ENCODE measurements at regions not wholly inside any gene's neighbourhood (a gene's known extent, or its start where the extent isn't known, plus 50 kb on each side); places are given as distances from the start of the nearest gene placed in this dataset.

DNA sequence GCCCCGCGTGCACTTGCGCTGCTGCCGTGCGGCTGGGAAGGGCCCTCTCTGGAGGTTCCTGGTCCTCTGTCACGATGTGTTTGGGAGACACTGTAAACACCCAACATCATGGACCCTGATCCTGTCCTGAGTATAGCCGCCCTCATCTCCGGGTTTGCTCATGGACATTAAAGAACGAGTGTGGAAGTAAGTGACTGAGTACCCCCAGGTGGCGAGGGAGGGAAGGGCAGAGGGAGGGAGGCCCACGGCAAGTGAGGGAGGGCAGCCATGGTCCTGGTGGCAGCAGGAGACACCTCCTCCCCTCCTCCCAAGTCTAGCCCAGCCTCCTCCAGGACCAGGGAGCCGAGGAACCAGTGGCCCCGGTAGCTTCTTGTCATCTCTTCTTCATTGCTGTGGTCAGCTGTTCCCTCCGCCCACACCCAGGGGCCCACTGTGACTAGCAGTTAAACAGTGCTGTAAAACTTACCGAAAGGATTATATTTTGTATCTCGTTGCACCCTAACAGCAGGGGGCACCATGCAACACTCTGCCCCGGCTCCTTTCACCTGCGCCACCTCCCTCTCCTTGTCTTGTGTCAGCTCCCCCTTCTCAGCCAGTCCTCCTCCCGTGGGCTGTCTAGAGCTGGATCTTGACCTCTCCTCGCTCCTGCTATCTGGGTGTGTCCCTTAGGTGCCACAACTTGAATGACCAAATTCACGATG is 566.5 kb upstream of the B3GAT1 start:
- Histone ChIP-seq H3K4me2 (ENCODE audit: insufficient read depth, low read length) (no peak overlapping the region), H3K27me3 (ENCODE audit: control insufficient read depth in 2 of 2, insufficient read depth in 2 of 2, low read length in 2 of 2) (peaks cover 2 to 17% of the 10 kb centered on the region in 2 experiments; a peak in 3 of 5 replicates), H3K9ac (ENCODE audit: insufficient read depth in 1 of 2, low read depth in 2 of 2, low read length in 2 of 2) (no peak overlapping the region), H2AFZ (ENCODE audit: low read depth, low read length) (no peak overlapping the region), H3K9me3 (replicated peaks; ENCODE audit: control insufficient read depth, insufficient read depth, low read depth, low read length) (no peaks in the 10 kb centered on the region), H3K4me3 (no peak overlapping the region), H3K9me1 (ENCODE audit: control insufficient read depth, insufficient read depth, low read length) (no peaks in the 10 kb centered on the region), H3K4me1 (replicated peaks in 1 of 2; ENCODE audit: control insufficient read depth in 2 of 2, insufficient read depth in 2 of 2, low read length in 2 of 2) (no peaks in the 10 kb centered on the region), H3K27ac (ENCODE audit: extremely low read depth, low read depth, low read length) (no peak overlapping the region), H3K36me3 (ENCODE audit: control insufficient read depth, insufficient read depth, low read length) (no peaks in the 10 kb centered on the region), H3K79me2 (ENCODE audit: control insufficient read depth, insufficient read depth, low read length) (no peaks in the 10 kb centered on the region), H4K20me1 (replicated peaks; ENCODE audit: control insufficient read depth, insufficient read depth, low read length) (no peaks in the 10 kb centered on the region; the same call in 1 of the 2 replicates)
- BruUV-seq (replicated peaks): no TSS peak
- POLR2A ChIA-PET: no interaction called here
- in situ Hi-C loops (cut with MboI) (no loop called here), intact Hi-C loops (cut with micrococcal nuclease) (no loop called here)
- TF ChIP-seq, protein P1, sequence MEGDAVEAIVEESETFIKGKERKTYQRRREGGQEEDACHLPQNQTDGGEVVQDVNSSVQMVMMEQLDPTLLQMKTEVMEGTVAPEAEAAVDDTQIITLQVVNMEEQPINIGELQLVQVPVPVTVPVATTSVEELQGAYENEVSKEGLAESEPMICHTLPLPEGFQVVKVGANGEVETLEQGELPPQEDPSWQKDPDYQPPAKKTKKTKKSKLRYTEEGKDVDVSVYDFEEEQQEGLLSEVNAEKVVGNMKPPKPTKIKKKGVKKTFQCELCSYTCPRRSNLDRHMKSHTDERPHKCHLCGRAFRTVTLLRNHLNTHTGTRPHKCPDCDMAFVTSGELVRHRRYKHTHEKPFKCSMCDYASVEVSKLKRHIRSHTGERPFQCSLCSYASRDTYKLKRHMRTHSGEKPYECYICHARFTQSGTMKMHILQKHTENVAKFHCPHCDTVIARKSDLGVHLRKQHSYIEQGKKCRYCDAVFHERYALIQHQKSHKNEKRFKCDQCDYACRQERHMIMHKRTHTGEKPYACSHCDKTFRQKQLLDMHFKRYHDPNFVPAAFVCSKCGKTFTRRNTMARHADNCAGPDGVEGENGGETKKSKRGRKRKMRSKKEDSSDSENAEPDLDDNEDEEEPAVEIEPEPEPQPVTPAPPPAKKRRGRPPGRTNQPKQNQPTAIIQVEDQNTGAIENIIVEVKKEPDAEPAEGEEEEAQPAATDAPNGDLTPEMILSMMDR (IDR thresholded peaks at IDR 0.05 in 2 of 3, conservative IDR thresholded peaks at IDR 0.05 in 1 of 3; ENCODE audit: insufficient read depth in 2 of 3, low read depth in 1 of 3, low read length in 3 of 3): peak; percentile 29 to 41 (median 39); a peak in 3 of 6 replicates
- TF ChIP-seq RAD21 (CRISPR knock-in tag; conservative IDR thresholded peaks at IDR 0.05 in 1 of 2, IDR thresholded peaks at IDR 0.05 in 1 of 2) (0 out of 4 replicates have a peak, but pooled peaks of 1 of the 2 experiments have one; percentile 5), ZNF3 (CRISPR knock-in tag; IDR thresholded peaks at IDR 0.05) (no peak), ZC3H11A (IDR thresholded peaks at IDR 0.05; ENCODE audit: low read depth, low read length) (no peak)
- ATAC-seq (peak; percentile 80), DNase-seq (ENCODE audit: extremely low read depth in 1 of 4, low spot score in 3 of 4) (peak; percentile 11 to 17 (median 16)), FAIRE-seq (no peak)
- CTCF ChIA-PET (ENCODE audit: low intra/inter-chr PET ratio): no interaction called here
- WGBS (ENCODE audit: insufficient coverage, low coverage, missing lambda C conversion rate): under 1% methylated on average over 16 of the region's 21 CpGs
